Keratinocyte (primary cell): ENCODE measurements at regions not wholly inside any gene's neighbourhood (a gene's known extent, or its start where the extent isn't known, plus 50 kb on each side); places are given as distances from the start of the nearest gene placed in this dataset.

Source experiments
- DNase-seq: peaks from one replicate; pipeline ENCODE4 v3.0.0-alpha.2; 2011; ENCODE audit warnings: low read depth, missing footprints, low spot score
- FAIRE-seq: peaks from 2 replicates; lab custom pipeline; 2011; peaks lifted over from hg19 to GRCh38; lab: Jason Lieb, UNC
- H2AFZ ChIP-seq: 2 replicates; pipeline ENCODE4 v1.6.0; 2012; ENCODE audit warnings: low read length, control low read depth, inconsistent platforms; ENCODE audit not compliant: control insufficient read depth
- H3K27ac ChIP-seq: 2 replicates; pipeline ENCODE4 v1.5.1; 2011; ENCODE audit warnings: low read length; ENCODE audit not compliant: control insufficient read depth, insufficient read depth
- H3K27me3 ChIP-seq: 3 replicates; pipeline ENCODE4 v1.6.0; 2011; ENCODE audit warnings: low read length; ENCODE audit not compliant: control insufficient read depth, insufficient read depth; ENCODE audit errors: extremely low read depth
- H3K36me3 ChIP-seq, 2 experiments: 2 replicates in 1 of 2; 3 replicates in 1 of 2; pipeline ENCODE4 v1.5.1; 2011; ENCODE audit warnings: low read length in 2 of 2, mild to moderate bottlenecking in 1 of 2; ENCODE audit not compliant: control insufficient read depth in 2 of 2, insufficient read depth in 2 of 2; ENCODE audit errors: extremely low read depth in 1 of 2
- H3K4me1 ChIP-seq: 3 replicates; pipeline ENCODE4 v1.5.1; 2011; ENCODE audit warnings: low read length; ENCODE audit not compliant: control insufficient read depth, insufficient read depth; ENCODE audit errors: extremely low read depth
- H3K4me2 ChIP-seq: 3 replicates; pipeline ENCODE4 v1.6.0; 2011; ENCODE audit warnings: low read depth, low read length; ENCODE audit not compliant: control insufficient read depth, insufficient read depth; ENCODE audit errors: extremely low read depth
- H3K4me3 ChIP-seq, 3 experiments: fragments of 200-600 bp in 1 of 3; sonication (generic) in 1 of 3; 2 replicates in 2 of 3; 3 replicates in 1 of 3; pipeline ENCODE4 v1.5.1; 2011 to 2016; ENCODE audit warnings: low read length in 3 of 3, mild to moderate bottlenecking in 3 of 3, control low read depth in 2 of 3, inconsistent platforms in 1 of 3, low read depth in 1 of 3, mixed read lengths in 1 of 3, mixed run types in 1 of 3, moderate library complexity in 1 of 3; ENCODE audit not compliant: control insufficient read depth in 2 of 3, insufficient read depth in 2 of 3; ENCODE audit errors: extremely low read depth in 1 of 3
- H3K79me2 ChIP-seq: 2 replicates; pipeline ENCODE4 v1.6.0; 2012; ENCODE audit warnings: low read length; ENCODE audit not compliant: control insufficient read depth, insufficient read depth
- H3K9ac ChIP-seq: 3 replicates; pipeline ENCODE4 v1.6.0; 2011; ENCODE audit warnings: low read length; ENCODE audit not compliant: control insufficient read depth, insufficient read depth; ENCODE audit errors: extremely low read depth
- H3K9me1 ChIP-seq: 3 replicates; pipeline ENCODE4 v1.6.0; 2011; ENCODE audit warnings: low read length; ENCODE audit not compliant: control insufficient read depth, insufficient read depth; ENCODE audit errors: extremely low read depth
- H3K9me3 ChIP-seq: 2 replicates; pipeline ENCODE4 v1.5.1; 2012; ENCODE audit warnings: low read depth, low read length; ENCODE audit not compliant: control insufficient read depth
- H4K20me1 ChIP-seq: 3 replicates; pipeline ENCODE4 v1.6.0; 2011; ENCODE audit warnings: low read length; ENCODE audit not compliant: control insufficient read depth, insufficient read depth; ENCODE audit errors: extremely low read depth
- CTCF ChIP-seq, 3 experiments: IDR thresholded peaks in 1 of 3; conservative IDR thresholded peaks in 1 of 3; optimal IDR thresholded peaks in 1 of 3; 2 replicates in 2 of 3; 3 replicates in 1 of 3; pipeline versions ENCODE3 to v1.5.1; 2011; ENCODE audit warnings: low read length in 3 of 3, mild to moderate bottlenecking in 3 of 3, moderate library complexity in 2 of 3, control low read depth in 1 of 3, inconsistent platforms in 1 of 3; ENCODE audit not compliant: insufficient read depth in 2 of 3; ENCODE audit errors: extremely low read depth in 1 of 3
- EZH2 ChIP-seq: IDR thresholded peaks from one replicate; pipeline ENCODE4 v1.6.1; 2012; ENCODE audit warnings: inconsistent platforms, mild to moderate bottlenecking, low read length, moderate library complexity
- dilution Hi-C: fragments of 300-500 bp; cut with MboI; formaldehyde crosslinking; loops from one replicate; pipeline ENCODE4 v1.7.0; 2020; ENCODE audit warnings: low sequenced_read_pairs; ENCODE audit not compliant: extremely low pct_ligation_motif_present

- Histone ChIP-seq H3K4me1 (no peaks in the 10 kb centered on the region), H3K4me3 (no peak overlapping the region), H4K20me1 (no peaks in the 10 kb centered on the region), H2AFZ (no peak overlapping the region), H3K9ac (no peak overlapping the region), H3K9me1 (no peaks in the 10 kb centered on the region), H3K27me3 (no peaks in the 10 kb centered on the region), H3K27ac (no peak overlapping the region), H3K79me2 (no peaks in the 10 kb centered on the region), H3K9me3 (no peaks in the 10 kb centered on the region), H3K4me2 (no peak overlapping the region), H3K36me3 (no peaks in the 10 kb centered on the region)
- TF ChIP-seq EZH2 (no peak), CTCF (optimal IDR thresholded peaks at IDR 0.05 in 1 of 3, IDR thresholded peaks at IDR 0.05 in 1 of 3, conservative IDR thresholded peaks at IDR 0.05 in 1 of 3; ENCODE audit: extremely low read depth in 1 of 3, insufficient read depth in 2 of 3, low read length in 3 of 3) (no peak)
- dilution Hi-C loops, result no loop called here
- DNase-seq, result no peak
- FAIRE-seq, result no peak
Measured at GRCh38 chr7:79593866-79594301, 140.4 kb upstream of the MAGI2 start.

GRCh38 chr7:79590916-79591623 lies 137.6 kb upstream of the MAGI2 start:
- DNase-seq, result no peak
- FAIRE-seq, result no peak
- Histone ChIP-seq H2AFZ (no peak overlapping the region), H3K4me3 (no peak overlapping the region), H3K9me1 (no peaks in the 10 kb centered on the region), H3K9ac (no peak overlapping the region), H3K27me3 (no peaks in the 10 kb centered on the region), H3K4me2 (no peak overlapping the region), H3K9me3 (no peaks in the 10 kb centered on the region), H4K20me1 (no peaks in the 10 kb centered on the region), H3K4me1 (no peaks in the 10 kb centered on the region), H3K27ac (no peak overlapping the region), H3K36me3 (no peaks in the 10 kb centered on the region), H3K79me2 (no peaks in the 10 kb centered on the region)
- dilution Hi-C loops, result no loop called here
- TF ChIP-seq EZH2 (no peak), CTCF (optimal IDR thresholded peaks at IDR 0.05 in 1 of 3, IDR thresholded peaks at IDR 0.05 in 1 of 3, conservative IDR thresholded peaks at IDR 0.05 in 1 of 3; ENCODE audit: extremely low read depth in 1 of 3, insufficient read depth in 2 of 3, low read length in 3 of 3) (no peak)
